ENCODE measurements at regions not wholly inside any gene's neighbourhood (a gene's known extent, or its start where the extent isn't known, plus 50 kb on each side); places are given as distances from the start of the nearest gene placed in this dataset.

- Histone ChIP-seq H3K9me3 (no peaks in the 10 kb centered on the region), H3K36me3 (no peaks in the 10 kb centered on the region), H3K4me3 (no peak overlapping the region), H3K27ac (no peak overlapping the region), H3K27me3 (replicated peaks; ENCODE audit: insufficient read depth) (no peaks in the 10 kb centered on the region), H3K4me1 (ENCODE audit: control insufficient read depth in 1 of 2, low read depth in 2 of 2) (no peaks in the 10 kb centered on the region)
- TF ChIP-seq, protein P1, sequence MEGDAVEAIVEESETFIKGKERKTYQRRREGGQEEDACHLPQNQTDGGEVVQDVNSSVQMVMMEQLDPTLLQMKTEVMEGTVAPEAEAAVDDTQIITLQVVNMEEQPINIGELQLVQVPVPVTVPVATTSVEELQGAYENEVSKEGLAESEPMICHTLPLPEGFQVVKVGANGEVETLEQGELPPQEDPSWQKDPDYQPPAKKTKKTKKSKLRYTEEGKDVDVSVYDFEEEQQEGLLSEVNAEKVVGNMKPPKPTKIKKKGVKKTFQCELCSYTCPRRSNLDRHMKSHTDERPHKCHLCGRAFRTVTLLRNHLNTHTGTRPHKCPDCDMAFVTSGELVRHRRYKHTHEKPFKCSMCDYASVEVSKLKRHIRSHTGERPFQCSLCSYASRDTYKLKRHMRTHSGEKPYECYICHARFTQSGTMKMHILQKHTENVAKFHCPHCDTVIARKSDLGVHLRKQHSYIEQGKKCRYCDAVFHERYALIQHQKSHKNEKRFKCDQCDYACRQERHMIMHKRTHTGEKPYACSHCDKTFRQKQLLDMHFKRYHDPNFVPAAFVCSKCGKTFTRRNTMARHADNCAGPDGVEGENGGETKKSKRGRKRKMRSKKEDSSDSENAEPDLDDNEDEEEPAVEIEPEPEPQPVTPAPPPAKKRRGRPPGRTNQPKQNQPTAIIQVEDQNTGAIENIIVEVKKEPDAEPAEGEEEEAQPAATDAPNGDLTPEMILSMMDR (IDR thresholded peaks at IDR 0.05) = no peak
- DNase-seq (ENCODE audit: low spot score) = no peak
- ATAC-seq (ENCODE audit: insufficient number of reproducible peaks, low FRiP score, low read depth) = no peak
These were observed 166.1 kb downstream of the OTOR start for GRCh38 chr20:16914277-16914676.

GRCh38 chr20:16916165-16916564 lies 168.0 kb downstream of the OTOR start:
- Histone ChIP-seq H3K27ac (no peak overlapping the region), H3K9me3 (no peaks in the 10 kb centered on the region), H3K4me3 (no peak overlapping the region), H3K27me3 (replicated peaks; ENCODE audit: insufficient read depth) (no peaks in the 10 kb centered on the region), H3K4me1 (ENCODE audit: control insufficient read depth in 1 of 2, low read depth in 2 of 2) (no peaks in the 10 kb centered on the region), H3K36me3 (no peaks in the 10 kb centered on the region)
- TF ChIP-seq, protein P1 (IDR thresholded peaks at IDR 0.05) = no peak
- no peak for DNase-seq (ENCODE audit: low spot score)
- no peak for ATAC-seq (ENCODE audit: insufficient number of reproducible peaks, low FRiP score, low read depth)

- Histone ChIP-seq H3K27ac (no peak overlapping the region), H3K36me3 (no peaks in the 10 kb centered on the region), H3K4me3 (no peak overlapping the region), H3K4me1 (ENCODE audit: control insufficient read depth in 1 of 2, low read depth in 2 of 2) (peaks cover 0 to 2% of the 10 kb centered on the region in 2 donors), H3K27me3 (replicated peaks; ENCODE audit: insufficient read depth) (no peaks in the 10 kb centered on the region), H3K9me3 (no peaks in the 10 kb centered on the region)
- ATAC-seq (ENCODE audit: insufficient number of reproducible peaks, low FRiP score, low read depth) (no peak), DNase-seq (ENCODE audit: low spot score) (no peak)
- TF ChIP-seq, protein P1 (IDR thresholded peaks at IDR 0.05) = no peak
These were observed 169.5 kb downstream of the OTOR start for GRCh38 chr20:16917636-16918035.

GRCh38 chr20:16918366-16918765 lies 170.2 kb downstream of the OTOR start:
- no peak overlapping the region for H3K27ac ChIP-seq
- ATAC-seq (ENCODE audit: insufficient number of reproducible peaks, low FRiP score, low read depth) (no peak), DNase-seq (ENCODE audit: low spot score) (no peak)
- peaks cover 0 to 5% of the 10 kb centered on the region in 2 donors for H3K4me1 ChIP-seq (ENCODE audit: control insufficient read depth in 1 of 2, low read depth in 2 of 2)
- H3K4me3 ChIP-seq = no peak overlapping the region
- no peaks in the 10 kb centered on the region for H3K36me3 ChIP-seq
- no peaks in the 10 kb centered on the region for H3K27me3 ChIP-seq (replicated peaks; ENCODE audit: insufficient read depth)
- TF ChIP-seq, protein P1 (IDR thresholded peaks at IDR 0.05) = no peak
- no peaks in the 10 kb centered on the region for H3K9me3 ChIP-seq

DNA sequence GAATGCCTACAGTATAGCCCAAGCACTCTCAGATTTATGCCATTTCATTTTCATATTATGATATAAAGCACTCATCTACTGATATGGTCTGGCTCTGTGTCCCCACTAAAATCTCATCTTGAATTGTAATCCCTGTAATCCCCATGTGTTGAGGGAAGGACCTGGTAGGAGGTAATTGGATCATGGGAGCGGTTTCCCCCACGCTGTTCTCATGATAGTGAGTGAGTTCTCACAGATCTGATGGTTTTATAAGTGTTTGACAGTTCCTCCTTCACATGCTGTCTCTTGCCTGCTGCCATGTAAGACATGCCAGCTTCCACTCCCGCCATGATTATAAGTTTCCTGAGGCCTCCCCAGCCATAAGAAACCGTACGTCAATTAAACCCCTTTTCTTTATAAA lies 171.7 kb downstream of the OTOR start:
- no peak overlapping the region for H3K4me3 ChIP-seq
- H3K27me3 ChIP-seq (replicated peaks; ENCODE audit: insufficient read depth) = no peaks in the 10 kb centered on the region
- TF ChIP-seq, protein P1 (IDR thresholded peaks at IDR 0.05) = no peak
- no peaks in the 10 kb centered on the region for H3K9me3 ChIP-seq
- no peak for ATAC-seq (ENCODE audit: insufficient number of reproducible peaks, low FRiP score, low read depth)
- H3K4me1 ChIP-seq (ENCODE audit: control insufficient read depth in 1 of 2, low read depth in 2 of 2) = peaks cover 0 to 12% of the 10 kb centered on the region in 2 donors
- no peak overlapping the region for H3K27ac ChIP-seq
- DNase-seq (ENCODE audit: low spot score) = no peak
- no peaks in the 10 kb centered on the region for H3K36me3 ChIP-seq
